ENCODE measurements at regions not wholly inside any gene's neighbourhood (a gene's known extent, or its start where the extent isn't known, plus 50 kb on each side); places are given as distances from the start of the nearest gene placed in this dataset.

- DNase-seq, result no peak
Measured at GRCh38 chr12:96134200-96134599, 60.0 kb upstream of the ELK3 start.

- DNase-seq, result no peak
Measured at GRCh38 chr12:96136161-96136560, 58.0 kb upstream of the ELK3 start.

GRCh38 chr12:96136725-96137378 is 57.3 kb upstream of the ELK3 start:
- peak; percentile 5 to 20 for DNase-seq

- DNase-seq, result no peak
Measured at GRCh38 chr12:96140174-96140573, 54.0 kb upstream of the ELK3 start.

GRCh38 chr12:96141216-96141912 is 52.8 kb upstream of the ELK3 start:
- DNase-seq, result no peak

- DNase-seq, result peak; percentile 69 to 79
Measured at GRCh38 chr12:96143392-96143791, 50.8 kb upstream of the ELK3 start.

- DNase-seq, result peak; percentile 44 to 50
Measured at GRCh38 chr12:96143827-96144565, 50.2 kb upstream of the ELK3 start.

Data from AML-193 (cell line).